Testis (tissue), 2 donors: ENCODE measurements at regions not wholly inside any gene's neighbourhood (a gene's known extent, or its start where the extent isn't known, plus 50 kb on each side); places are given as distances from the start of the nearest gene placed in this dataset.

ENCODE experiments used
- DNase-seq: peaks from one replicate; pipeline ENCODE4 v3.0.0-alpha.2; 2019
- H3K27ac ChIP-seq, 2 donors: fragments of 200-600 bp; sonication (generic); one replicate each; pipeline ENCODE4 v1.5.1; 2019
- H3K27me3 ChIP-seq: fragments of 200-600 bp; sonication (generic); one replicate; pipeline ENCODE4 v1.5.1; 2019
- H3K36me3 ChIP-seq: fragments of 200-600 bp; sonication (generic); one replicate; pipeline ENCODE4 v1.5.1; 2017; ENCODE audit warnings: low read depth; ENCODE audit errors: missing control alignments
- H3K4me1 ChIP-seq: fragments of 200-600 bp; sonication (generic); one replicate; pipeline ENCODE4 v1.5.1; 2019
- H3K4me3 ChIP-seq, 2 donors: fragments of 200-600 bp; sonication (generic); one replicate each; pipeline ENCODE4 v1.5.1; 2017 to 2019
- H3K9me3 ChIP-seq: fragments of 200-600 bp; sonication (generic); one replicate; pipeline ENCODE4 v1.5.1; 2017
- CTCF ChIP-seq, 3 experiments: fragments of 450-650 bp in 2 of 3; fragments of 200-600 bp in 1 of 3; sonication (generic) in 1 of 3; IDR thresholded peaks; one replicate each; pipeline ENCODE4 v1.5.1; 2016 to 2019; ENCODE audit warnings: antibody characterized with exemption in 3 of 3, mild to moderate bottlenecking in 2 of 3, moderate library complexity in 1 of 3
- POLR2A ChIP-seq: fragments of 450-650 bp; IDR thresholded peaks from one replicate; pipeline ENCODE4 v1.6.1; 2017; ENCODE audit warnings: antibody characterized with exemption, mild to moderate bottlenecking, moderate library complexity
- WGBS, 2 donors: methylation state at CpG; one replicate each; pipeline ENCODE4 v1.1.5; 2018; 5-methylcytosine and 5-hydroxymethylcytosine counted together
- intact Hi-C: fragments of 100-400 bp; cut with DNase I; formaldehyde crosslinking; loops from one replicate; pipeline ENCODE4 v1.15.1; 2023; ENCODE audit warnings: low total_unique reads

- no peak for DNase-seq
- no peak for TF ChIP-seq CTCF (IDR thresholded peaks at IDR 0.05)
- no peak for TF ChIP-seq POLR2A
- Histone ChIP-seq H3K27me3 (no peaks in the 10 kb centered on the region), H3K9me3 (no peaks in the 10 kb centered on the region), H3K36me3 (no peaks in the 10 kb centered on the region), H3K4me3 (no peak overlapping the region), H3K27ac (no peak overlapping the region), H3K4me1 (no peaks in the 10 kb centered on the region)
- 74 to 82% methylated on average over 12 to 13 of the region's 13 CpGs for whole genome bisulfite sequencing, 2 donors
- intact Hi-C loops = no loop called here
Observed at GRCh38 chr20:53718142-53719021, 124.7 kb upstream of the ZNF217 start.

GRCh38 chr20:53716395-53716794 lies 122.8 kb upstream of the ZNF217 start:
- 85 to 92% methylated on average over 6 of the region's 6 CpGs for WGBS, 2 donors
- H3K4me3 ChIP-seq = no peak overlapping the region

GRCh38 chr20:53714524-53714923 lies 120.9 kb upstream of the ZNF217 start:
- no peaks in the 10 kb centered on the region for H3K27me3 ChIP-seq
- TF ChIP-seq POLR2A (no peak), CTCF (IDR thresholded peaks at IDR 0.05) (no peak)
- intact Hi-C loops = no loop called here
- H3K36me3 ChIP-seq = no peaks in the 10 kb centered on the region
- no peak overlapping the region for H3K4me3 ChIP-seq
- no peaks in the 10 kb centered on the region for H3K9me3 ChIP-seq
- no peaks in the 10 kb centered on the region for H3K4me1 ChIP-seq
- 91 to 97% methylated on average over 4 of the region's 4 CpGs for WGBS, 2 donors
- no peak overlapping the region for H3K27ac ChIP-seq
- DNase-seq = no peak

More at GRCh38 chr20:53716395-53716794, 122.8 kb upstream of the ZNF217 start:
- Histone ChIP-seq H3K27me3 (no peaks in the 10 kb centered on the region), H3K36me3 (no peaks in the 10 kb centered on the region), H3K4me1 (no peaks in the 10 kb centered on the region), H3K27ac (no peak overlapping the region), H3K9me3 (no peaks in the 10 kb centered on the region)
- TF ChIP-seq POLR2A (no peak), CTCF (IDR thresholded peaks at IDR 0.05) (no peak)
- no peak for DNase-seq
- intact Hi-C loops = no loop called here

- Histone ChIP-seq H3K4me3 (no peak overlapping the region), H3K4me1 (no peaks in the 10 kb centered on the region), H3K27me3 (no peaks in the 10 kb centered on the region), H3K36me3 (no peaks in the 10 kb centered on the region), H3K9me3 (no peaks in the 10 kb centered on the region), H3K27ac (no peak overlapping the region)
- no peak for DNase-seq
- WGBS, 2 donors = 69 to 81% methylated on average over 15 to 17 of the region's 17 CpGs
- TF ChIP-seq POLR2A (no peak), CTCF (IDR thresholded peaks at IDR 0.05) (no peak)
- intact Hi-C loops = no loop called here
Observed at GRCh38 chr20:53713328-53714056, 119.9 kb upstream of the ZNF217 start.
